Large intestine (tissue), 3 donors: ENCODE measurements at regions not wholly inside any gene's neighbourhood (a gene's known extent, or its start where the extent isn't known, plus 50 kb on each side); places are given as distances from the start of the nearest gene placed in this dataset.

Experiments used
- DNase-seq, 2 donors: peaks; one replicate each; pipeline versions ENCODE4 v3.0.0 to v3.0.0-alpha.2; 2013
- H3K27ac ChIP-seq: one replicate; pipeline ENCODE4 v1.5.1; 2013; ENCODE audit warnings: low read length
- H3K27me3 ChIP-seq: 2 replicates; pipeline ENCODE4 v1.6.1; 2013; ENCODE audit warnings: low read length; ENCODE audit not compliant: control insufficient read depth, insufficient read depth
- H3K36me3 ChIP-seq: 2 replicates; pipeline ENCODE4 v1.6.1; 2013; ENCODE audit warnings: low read length; ENCODE audit not compliant: control insufficient read depth, insufficient read depth
- H3K4me1 ChIP-seq: one replicate; pipeline ENCODE4 v1.6.1; 2013; ENCODE audit warnings: low read length; ENCODE audit not compliant: control insufficient read depth, insufficient read depth
- H3K4me3 ChIP-seq: one replicate; pipeline ENCODE4 v1.5.1; 2013; ENCODE audit warnings: low read length
- H3K9me3 ChIP-seq: one replicate; pipeline ENCODE4 v1.6.1; 2013; ENCODE audit warnings: mild to moderate bottlenecking, low read depth, low read length, moderate library complexity; ENCODE audit not compliant: control insufficient read depth
- WGBS: methylation state at CpG from one replicate; pipeline ENCODE4 v1.1.5; 2013; ENCODE audit warnings: low lambda C conversion rate; ENCODE audit not compliant: insufficient coverage; 5-methylcytosine and 5-hydroxymethylcytosine counted together

DNA sequence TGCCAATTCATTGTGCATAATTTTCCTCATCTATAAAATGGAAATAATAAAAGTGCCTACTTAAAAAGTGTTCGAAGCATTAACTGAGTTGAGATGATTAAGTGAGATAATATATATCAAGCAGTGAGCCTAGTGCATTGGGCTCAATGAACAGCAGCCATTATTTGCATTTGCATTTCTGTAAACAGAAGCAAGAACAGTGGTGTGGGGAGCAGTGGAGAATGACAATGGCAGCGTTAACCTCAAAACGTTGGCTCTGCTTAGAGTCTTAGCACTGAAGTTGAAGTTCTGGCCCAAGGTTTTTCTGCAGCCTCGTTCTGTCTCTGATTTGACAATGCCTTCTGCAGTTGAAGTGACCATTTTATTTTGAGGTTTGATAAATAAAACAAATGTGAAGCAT, 466.3 kb upstream of the ONECUT1 start:
- no CpG with 5 or more reads among the region's 4 CpGs for WGBS
- Histone ChIP-seq H3K4me1 (no peaks in the 10 kb centered on the region), H3K36me3 (no peaks in the 10 kb centered on the region), H3K4me3 (no peak overlapping the region), H3K27ac (no peak overlapping the region), H3K9me3 (no peaks in the 10 kb centered on the region), H3K27me3 (no peaks in the 10 kb centered on the region)
- no peak for DNase-seq

DNA sequence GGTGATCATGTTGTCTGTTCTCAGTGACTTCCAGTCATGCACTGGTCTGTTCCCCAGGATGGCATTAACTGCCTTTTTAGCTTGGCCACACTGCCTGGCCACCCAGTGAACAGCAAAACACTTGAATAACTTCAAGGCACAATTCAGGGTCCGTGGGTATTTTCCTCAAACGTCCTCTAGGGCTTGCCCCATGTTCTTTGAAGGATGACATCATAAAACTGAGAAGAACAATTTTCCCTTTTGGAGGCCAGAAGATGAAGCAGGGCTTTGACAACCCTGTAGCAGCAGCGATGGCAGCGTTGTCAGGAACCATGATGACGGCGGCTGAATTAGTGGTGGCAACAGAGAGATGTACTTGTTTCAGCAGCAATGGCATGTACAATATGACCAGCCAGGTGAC, 465.9 kb upstream of the ONECUT1 start:
- Histone ChIP-seq H3K36me3 (no peaks in the 10 kb centered on the region), H3K4me1 (no peaks in the 10 kb centered on the region), H3K9me3 (no peaks in the 10 kb centered on the region), H3K4me3 (no peak overlapping the region), H3K27me3 (no peaks in the 10 kb centered on the region), H3K27ac (no peak overlapping the region)
- no peak for DNase-seq
- no CpG with 5 or more reads among the region's 6 CpGs for WGBS

GRCh38 chr15:53251996-53252395, 461.9 kb upstream of the ONECUT1 start:
- Histone ChIP-seq H3K4me3 (no peak overlapping the region), H3K9me3 (no peaks in the 10 kb centered on the region), H3K36me3 (no peaks in the 10 kb centered on the region), H3K27ac (no peak overlapping the region), H3K4me1 (no peaks in the 10 kb centered on the region), H3K27me3 (no peaks in the 10 kb centered on the region)
- no peak for DNase-seq
- 29% methylated on average over 1 of the region's 8 CpGs for WGBS

DNA sequence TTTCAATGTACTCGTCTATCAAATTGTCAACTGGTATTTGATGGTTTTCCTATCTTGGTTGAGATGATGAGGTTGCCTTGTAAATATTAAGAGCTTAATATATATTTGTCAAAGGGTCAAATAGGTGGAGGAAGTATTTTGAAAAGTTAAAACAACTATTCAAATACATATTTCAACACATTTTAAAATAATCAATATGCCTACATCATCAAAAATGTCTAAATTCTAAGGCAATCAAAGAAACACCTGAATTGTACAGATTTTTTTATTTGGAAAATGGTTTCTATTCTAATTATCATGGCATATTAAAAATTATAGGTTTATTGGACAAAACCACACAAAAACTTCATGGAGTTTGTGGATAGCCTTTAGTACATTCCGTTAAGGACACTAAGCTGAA, 461.4 kb upstream of the ONECUT1 start:
- no peak overlapping the region for H3K4me3 ChIP-seq
- DNase-seq = no peak
- no peaks in the 10 kb centered on the region for H3K36me3 ChIP-seq
- H3K9me3 ChIP-seq = no peaks in the 10 kb centered on the region
- no peak overlapping the region for H3K27ac ChIP-seq
- H3K4me1 ChIP-seq = no peaks in the 10 kb centered on the region
- WGBS = 43% methylated on average over 2 of the region's 2 CpGs
- H3K27me3 ChIP-seq = no peaks in the 10 kb centered on the region

DNA sequence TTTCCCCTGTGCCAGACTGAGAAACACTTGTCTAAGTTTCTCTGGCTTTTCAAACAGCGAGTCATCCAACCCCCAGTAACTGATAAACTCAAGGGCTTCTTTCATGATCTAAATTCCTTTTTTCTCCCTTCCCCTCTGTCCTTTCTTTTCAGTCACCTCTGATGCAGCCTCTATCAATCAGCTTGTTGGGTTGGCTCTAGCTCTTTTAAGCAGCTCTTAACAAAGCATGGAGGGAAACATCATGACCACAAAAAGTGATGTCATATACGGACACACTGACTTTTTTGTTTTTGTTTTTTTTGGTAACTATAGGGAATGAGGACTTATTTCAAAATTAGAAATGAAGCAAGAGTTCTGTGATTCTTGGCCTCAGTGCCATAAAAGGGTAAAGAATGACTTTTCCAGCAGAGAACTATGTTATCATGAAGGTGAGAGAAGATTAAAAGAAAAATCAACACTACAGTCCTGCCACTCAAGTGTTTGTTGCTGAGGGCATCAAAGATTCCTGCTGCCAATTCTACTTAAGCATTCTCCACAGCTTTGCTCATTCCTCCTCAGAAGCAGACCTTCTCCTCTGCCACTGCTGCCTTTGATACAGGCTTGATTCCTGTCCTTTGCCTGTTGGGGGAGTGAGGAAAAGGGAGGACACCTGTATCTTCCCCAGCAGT, 457.0 kb upstream of the ONECUT1 start:
- DNase-seq = no peak
- H3K4me3 ChIP-seq = no peak overlapping the region
- WGBS = 86% methylated on average over 1 of the region's 2 CpGs

DNA sequence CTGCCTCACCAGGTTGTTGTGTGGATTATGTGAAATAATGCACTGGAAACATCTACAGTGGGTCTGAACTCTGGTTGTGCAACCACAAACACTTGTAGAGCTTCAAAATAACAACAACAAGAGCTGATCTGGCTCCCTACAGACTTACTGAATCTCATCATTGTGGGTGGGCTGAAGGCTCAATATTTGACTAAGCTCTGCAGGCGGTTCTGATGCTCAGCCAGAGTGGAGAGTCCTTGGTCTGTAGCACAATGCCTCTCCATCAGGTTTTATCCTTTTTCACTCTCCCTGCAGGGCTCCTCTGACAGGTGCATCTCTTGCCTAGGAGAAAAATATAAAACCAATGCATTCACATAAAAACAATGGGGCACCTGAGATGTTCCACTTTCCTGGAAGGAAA, 456.3 kb upstream of the ONECUT1 start:
- Histone ChIP-seq H3K27ac (no peak overlapping the region), H3K4me1 (no peaks in the 10 kb centered on the region), H3K36me3 (no peaks in the 10 kb centered on the region), H3K27me3 (no peaks in the 10 kb centered on the region), H3K4me3 (no peak overlapping the region), H3K9me3 (no peaks in the 10 kb centered on the region)
- DNase-seq = no peak
- no CpG with 5 or more reads among the region's 1 CpG for WGBS

More for the DNA sequence above, 457.0 kb upstream of the ONECUT1 start:
- Histone ChIP-seq H3K36me3 (no peaks in the 10 kb centered on the region), H3K27ac (no peak overlapping the region), H3K27me3 (no peaks in the 10 kb centered on the region), H3K9me3 (no peaks in the 10 kb centered on the region), H3K4me1 (no peaks in the 10 kb centered on the region)

DNA sequence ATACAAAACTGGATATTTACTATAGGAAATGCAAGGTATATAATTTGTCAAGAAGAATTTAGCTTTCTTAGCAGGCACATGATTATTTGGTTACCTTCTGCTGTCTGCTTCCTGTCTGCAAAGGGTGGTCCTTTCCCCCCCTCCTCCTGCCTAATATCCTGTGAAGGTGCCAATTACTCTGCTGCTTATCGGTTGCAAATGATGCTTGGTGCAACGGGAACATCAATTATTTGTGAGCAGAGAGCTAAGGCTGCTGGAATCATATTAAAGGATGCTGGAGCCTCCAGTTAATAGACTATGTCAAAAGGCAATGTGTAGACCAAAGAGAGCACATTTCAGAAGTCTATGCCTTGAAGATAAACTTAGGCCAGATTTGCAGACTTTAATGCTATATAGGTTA, 443.7 kb upstream of the ONECUT1 start:
- no peaks in the 10 kb centered on the region for H3K9me3 ChIP-seq
- H3K36me3 ChIP-seq = no peaks in the 10 kb centered on the region
- no peak overlapping the region for H3K27ac ChIP-seq
- no peak for DNase-seq
- H3K27me3 ChIP-seq = no peaks in the 10 kb centered on the region
- no peaks in the 10 kb centered on the region for H3K4me1 ChIP-seq
- no CpG with 5 or more reads among the region's 2 CpGs for WGBS
- H3K4me3 ChIP-seq = no peak overlapping the region

DNA sequence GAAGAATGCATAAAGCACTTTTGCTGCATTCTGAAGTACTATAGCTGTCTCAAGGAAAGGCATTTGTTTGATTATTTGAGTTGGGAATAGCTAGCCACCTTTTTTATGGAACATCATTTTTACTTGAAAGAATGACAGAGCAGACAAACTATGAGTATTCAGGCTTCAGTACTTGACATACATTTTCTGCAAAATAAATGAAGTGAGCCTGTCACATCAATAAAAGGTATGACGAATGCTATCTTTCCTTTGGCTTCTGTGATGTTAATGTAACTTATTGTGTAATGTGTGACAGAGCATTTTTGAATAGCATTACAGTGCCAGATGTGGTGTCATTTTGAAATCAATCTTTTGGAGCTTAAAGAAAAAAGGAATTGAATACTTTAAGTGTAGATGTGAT, 440.3 kb upstream of the ONECUT1 start:
- no peaks in the 10 kb centered on the region for H3K27me3 ChIP-seq
- no peak for DNase-seq
- 60% methylated on average over 1 of the region's 1 CpG for WGBS
- no peaks in the 10 kb centered on the region for H3K4me1 ChIP-seq
- H3K9me3 ChIP-seq = no peaks in the 10 kb centered on the region
- H3K36me3 ChIP-seq = no peaks in the 10 kb centered on the region
- no peak overlapping the region for H3K27ac ChIP-seq
- H3K4me3 ChIP-seq = no peak overlapping the region

- WGBS = no CpG with 5 or more reads among the region's 2 CpGs
- no peak for DNase-seq
These were observed 436.4 kb upstream of the ONECUT1 start for GRCh38 chr15:53226559-53226958.

GRCh38 chr15:53225781-53226180, 435.6 kb upstream of the ONECUT1 start:
- Histone ChIP-seq H3K9me3 (no peaks in the 10 kb centered on the region), H3K27me3 (no peaks in the 10 kb centered on the region), H3K36me3 (no peaks in the 10 kb centered on the region), H3K4me3 (no peak overlapping the region), H3K4me1 (no peaks in the 10 kb centered on the region), H3K27ac (no peak overlapping the region)
- DNase-seq = no peak
- WGBS = 100% methylated on average over 2 of the region's 3 CpGs

More at GRCh38 chr15:53226559-53226958, 436.4 kb upstream of the ONECUT1 start:
- H3K27me3 ChIP-seq = no peaks in the 10 kb centered on the region
- H3K9me3 ChIP-seq = no peaks in the 10 kb centered on the region
- H3K4me1 ChIP-seq = no peaks in the 10 kb centered on the region
- H3K4me3 ChIP-seq = no peak overlapping the region
- H3K27ac ChIP-seq = no peak overlapping the region
- H3K36me3 ChIP-seq = no peaks in the 10 kb centered on the region

- no peaks in the 10 kb centered on the region for H3K4me1 ChIP-seq
- DNase-seq = no peak
- H3K27ac ChIP-seq = no peak overlapping the region
- no peaks in the 10 kb centered on the region for H3K9me3 ChIP-seq
- H3K4me3 ChIP-seq = no peak overlapping the region
- H3K27me3 ChIP-seq = no peaks in the 10 kb centered on the region
- H3K36me3 ChIP-seq = no peaks in the 10 kb centered on the region
These were observed 434.2 kb upstream of the ONECUT1 start for GRCh38 chr15:53224371-53224770.
